Thyroid gland (tissue), 4 donors: ENCODE measurements at regions not wholly inside any gene's neighbourhood (a gene's known extent, or its start where the extent isn't known, plus 50 kb on each side); places are given as distances from the start of the nearest gene placed in this dataset.

Experiments used
- DNase-seq, 2 donors: peaks; one replicate each; pipeline ENCODE4 v3.0.0-alpha.2; 2019
- H3K27ac ChIP-seq, 3 donors: fragments of 200-600 bp; sonication (generic); 1 replicate in 2 of 3; 2 replicates in 1 of 3; pipeline ENCODE4 v1.5.1; 2016 to 2019; ENCODE audit warnings: mild to moderate bottlenecking in 1 of 3, moderate library complexity in 1 of 3
- H3K27me3 ChIP-seq: fragments of 200-600 bp; sonication (generic); one replicate; pipeline ENCODE4 v1.5.1; 2019
- H3K36me3 ChIP-seq, 2 donors: fragments of 200-600 bp; sonication (generic); one replicate each; pipeline ENCODE4 v1.5.1; 2016 to 2019
- H3K4me1 ChIP-seq, 2 donors: fragments of 200-600 bp; sonication (generic); one replicate each; pipeline ENCODE4 v1.5.1; 2017 to 2019
- H3K4me3 ChIP-seq, 3 donors: fragments of 200-600 bp; sonication (generic); replicated peaks in 1 of 3; 1 replicate in 2 of 3; 2 replicates in 1 of 3; pipeline ENCODE4 v1.5.1; 2016; ENCODE audit warnings: mild to moderate bottlenecking in 1 of 3
- H3K9me3 ChIP-seq: fragments of 200-600 bp; sonication (generic); one replicate; pipeline ENCODE4 v1.5.1; 2017
- CTCF ChIP-seq, 6 experiments: fragments of 200-600 bp in 3 of 6; fragments of 450-650 bp in 3 of 6; sonication (generic) in 3 of 6; IDR thresholded peaks; one replicate each; pipeline ENCODE4 v1.5.1; 2016 to 2019; ENCODE audit warnings: antibody characterized with exemption in 6 of 6, mild to moderate bottlenecking in 2 of 6, inconsistent platforms in 1 of 6, moderate library complexity in 1 of 6
- POLR2A ChIP-seq, 2 donors: fragments of 450-650 bp; IDR thresholded peaks; one replicate each; pipeline ENCODE4 v1.6.1; 2017; ENCODE audit warnings: antibody characterized with exemption in 2 of 2, mild to moderate bottlenecking in 2 of 2, moderate library complexity in 1 of 2
- WGBS, 2 donors: methylation state at CpG; one replicate each; pipeline ENCODE4 v1.1.5; 2017; 5-methylcytosine and 5-hydroxymethylcytosine counted together
- intact Hi-C: fragments of 100-400 bp; cut with DNase I; formaldehyde crosslinking; loops from one replicate; pipeline ENCODE4 v1.15.1; 2023

- Histone ChIP-seq H3K27ac (no peak overlapping the region), H3K4me1 (no peaks in the 10 kb centered on the region)
- intact Hi-C loops, result no loop called here
Measured at GRCh38 chr21:28828021-28828420, 164.7 kb downstream of the LTN1 start.

GRCh38 chr21:28827422-28827821, 165.3 kb downstream of the LTN1 start:
- Histone ChIP-seq H3K27ac (no peak overlapping the region), H3K36me3 (no peaks in the 10 kb centered on the region), H3K9me3 (no peaks in the 10 kb centered on the region), H3K4me1 (no peaks in the 10 kb centered on the region), H3K27me3 (no peaks in the 10 kb centered on the region), H3K4me3 (no peak overlapping the region)
- 94 to 100% methylated on average over 1 of the region's 1 CpG for WGBS, 2 donors
- TF ChIP-seq POLR2A (IDR thresholded peaks at IDR 0.05), result no peak
- no peak for TF ChIP-seq CTCF (IDR thresholded peaks at IDR 0.05)
- DNase-seq, result no peak
- intact Hi-C loops, result no loop called here

More at GRCh38 chr21:28828021-28828420, 164.7 kb downstream of the LTN1 start:
- H3K9me3 ChIP-seq, result no peaks in the 10 kb centered on the region
- 87 to 95% methylated on average over 3 of the region's 3 CpGs for WGBS, 2 donors
- H3K36me3 ChIP-seq, result no peaks in the 10 kb centered on the region
- no peak overlapping the region for H3K4me3 ChIP-seq
- no peaks in the 10 kb centered on the region for H3K27me3 ChIP-seq
- DNase-seq, result no peak
- no peak for TF ChIP-seq POLR2A (IDR thresholded peaks at IDR 0.05)
- no peak for TF ChIP-seq CTCF (IDR thresholded peaks at IDR 0.05)

GRCh38 chr21:28826569-28826968, 166.1 kb downstream of the LTN1 start:
- DNase-seq, result no peak
- Histone ChIP-seq H3K27ac (no peak overlapping the region), H3K4me1 (no peaks in the 10 kb centered on the region), H3K36me3 (no peaks in the 10 kb centered on the region), H3K4me3 (no peak overlapping the region), H3K27me3 (no peaks in the 10 kb centered on the region), H3K9me3 (no peaks in the 10 kb centered on the region)
- intact Hi-C loops, result no loop called here
- 67 to 78% methylated on average over 6 of the region's 6 CpGs for WGBS, 2 donors
- TF ChIP-seq POLR2A (IDR thresholded peaks at IDR 0.05), result no peak
- no peak for TF ChIP-seq CTCF (IDR thresholded peaks at IDR 0.05)

- 59 to 65% methylated on average over 2 of the region's 2 CpGs for WGBS, 2 donors
- H3K4me1 ChIP-seq, result no peaks in the 10 kb centered on the region
Measured at GRCh38 chr21:28826021-28826420, 166.7 kb downstream of the LTN1 start.

GRCh38 chr21:28823429-28823828, 169.2 kb downstream of the LTN1 start:
- no peaks in the 10 kb centered on the region for H3K4me1 ChIP-seq
- intact Hi-C loops, result no loop called here
- WGBS, 2 donors, result 87 to 93% methylated on average over 2 of the region's 2 CpGs
- H3K27me3 ChIP-seq, result no peaks in the 10 kb centered on the region
- no peaks in the 10 kb centered on the region for H3K36me3 ChIP-seq
- no peak for TF ChIP-seq CTCF (IDR thresholded peaks at IDR 0.05)
- no peak for TF ChIP-seq POLR2A (IDR thresholded peaks at IDR 0.05)
- no peak for DNase-seq
- H3K4me3 ChIP-seq, result no peak overlapping the region
- no peak overlapping the region for H3K27ac ChIP-seq
- no peaks in the 10 kb centered on the region for H3K9me3 ChIP-seq

More at GRCh38 chr21:28826021-28826420, 166.7 kb downstream of the LTN1 start:
- DNase-seq, result no peak
- Histone ChIP-seq H3K9me3 (no peaks in the 10 kb centered on the region), H3K36me3 (no peaks in the 10 kb centered on the region), H3K27me3 (no peaks in the 10 kb centered on the region), H3K27ac (no peak overlapping the region), H3K4me3 (no peak overlapping the region)
- intact Hi-C loops, result no loop called here
- no peak for TF ChIP-seq CTCF (IDR thresholded peaks at IDR 0.05)
- TF ChIP-seq POLR2A (IDR thresholded peaks at IDR 0.05), result no peak
